GM18951 (cell line): ENCODE measurements at regions not wholly inside any gene's neighbourhood (a gene's known extent, or its start where the extent isn't known, plus 50 kb on each side); places are given as distances from the start of the nearest gene placed in this dataset.

Source experiments
- POLR2A ChIP-seq: IDR thresholded peaks from 4 replicates; pipeline ENCODE4 v1.6.1; 2011; ENCODE audit warnings: mild to moderate bottlenecking; ENCODE audit not compliant: insufficient read length, insufficient read depth; ENCODE audit errors: extremely low read depth
- in situ Hi-C: fragments of 300-500 bp; cut with MboI; formaldehyde crosslinking; loops from one replicate; pipeline ENCODE4 v1.12.0; 2022; ENCODE audit warnings: low sequenced_read_pairs, mixed read lengths, inconsistent platforms; ENCODE audit not compliant: unreplicated experiment

- in situ Hi-C loops = no loop called here
- TF ChIP-seq POLR2A = no peak
These were observed 681.2 kb downstream of the PLPP3 start for GRCh38 chr1:55898181-55898580.

- in situ Hi-C loops = no loop called here
- TF ChIP-seq POLR2A = no peak
These were observed 681.0 kb upstream of the USP24 start for GRCh38 chr1:55896210-55896609.

- TF ChIP-seq POLR2A = no peak
- in situ Hi-C loops = no loop called here
These were observed 679.4 kb upstream of the USP24 start for GRCh38 chr1:55894521-55894920.

- TF ChIP-seq POLR2A = no peak
These were observed 678.0 kb upstream of the USP24 start for GRCh38 chr1:55893155-55893554.

GRCh38 chr1:55888685-55889317, 673.6 kb upstream of the USP24 start:
- in situ Hi-C loops = no loop called here
- TF ChIP-seq POLR2A = no peak

More at GRCh38 chr1:55893155-55893554, 678.0 kb upstream of the USP24 start:
- in situ Hi-C loops = no loop called here

- in situ Hi-C loops = no loop called here
- no peak for TF ChIP-seq POLR2A
These were observed 671.9 kb upstream of the USP24 start for GRCh38 chr1:55886856-55887712.

GRCh38 chr1:55885619-55886018, 670.5 kb upstream of the USP24 start:
- no peak for TF ChIP-seq POLR2A
- in situ Hi-C loops = no loop called here

GRCh38 chr1:55882931-55883330, 667.8 kb upstream of the USP24 start:
- in situ Hi-C loops = no loop called here
- TF ChIP-seq POLR2A = no peak

- no peak for TF ChIP-seq POLR2A
- in situ Hi-C loops = no loop called here
These were observed 664.2 kb upstream of the USP24 start for GRCh38 chr1:55879346-55879745.

GRCh38 chr1:55877437-55878232, 662.5 kb upstream of the USP24 start:
- in situ Hi-C loops = no loop called here
- TF ChIP-seq POLR2A = no peak

- no peak for TF ChIP-seq POLR2A
- in situ Hi-C loops = no loop called here
These were observed 661.3 kb upstream of the USP24 start for GRCh38 chr1:55876276-55877060.

- in situ Hi-C loops = no loop called here
- no peak for TF ChIP-seq POLR2A
These were observed 654.9 kb upstream of the USP24 start for GRCh38 chr1:55870106-55870505.

GRCh38 chr1:55869065-55869464, 653.9 kb upstream of the USP24 start:
- no peak for TF ChIP-seq POLR2A
- in situ Hi-C loops = no loop called here
